GM20431 (cell line): ENCODE measurements at regions not wholly inside any gene's neighbourhood (a gene's known extent, or its start where the extent isn't known, plus 50 kb on each side); places are given as distances from the start of the nearest gene placed in this dataset.

Source experiments
- in situ Hi-C: fragments of 300-500 bp; cut with MseI, MboI; formaldehyde crosslinking; loops from one replicate; pipeline ENCODE4 v1.15.0; 2020; ENCODE audit warnings: low sequenced_read_pairs; ENCODE audit not compliant: unreplicated experiment

GRCh38 chr12:40551466-40551865 is 140.8 kb upstream of the CNTN1 start:
- in situ Hi-C loops = no loop called here

DNA sequence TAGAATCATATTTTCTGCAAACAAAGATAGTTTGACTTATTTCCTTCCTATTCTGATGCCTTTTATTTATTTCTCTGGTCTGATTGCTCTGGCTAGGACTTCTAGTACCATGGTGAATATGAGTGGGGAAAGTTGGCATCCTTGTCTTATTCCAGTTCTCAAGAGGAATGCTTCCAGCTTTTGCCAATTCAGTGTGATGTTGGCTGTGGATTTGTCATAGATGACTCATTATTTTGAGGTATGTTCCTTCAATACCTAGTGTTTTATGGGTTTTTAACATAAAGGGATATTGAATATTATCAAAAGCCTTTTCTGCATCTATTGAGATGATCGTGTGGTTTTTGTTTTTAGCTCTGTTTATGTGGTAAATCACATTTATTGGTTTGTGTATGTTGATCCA is 139.4 kb upstream of the CNTN1 start:
- in situ Hi-C loops = no loop called here

DNA sequence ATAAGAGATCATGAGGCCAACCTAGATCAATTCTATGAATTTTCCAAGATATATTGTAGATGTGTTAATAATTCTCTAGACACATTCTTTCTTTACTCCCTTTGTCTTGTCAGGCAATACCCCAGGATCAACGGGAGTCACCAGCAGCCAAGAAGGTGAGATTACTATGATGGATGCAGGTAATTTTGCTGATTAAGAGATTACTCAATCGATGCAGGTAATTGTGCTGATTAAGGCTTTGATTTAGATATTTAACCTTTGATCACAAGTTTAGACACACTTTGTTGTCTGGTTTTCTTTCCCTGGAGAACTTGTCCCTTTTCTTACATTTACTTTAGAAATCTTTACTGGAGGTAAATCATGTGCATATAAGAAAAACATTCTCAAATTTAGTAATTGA is 134.3 kb upstream of the CNTN1 start:
- in situ Hi-C loops = no loop called here

DNA sequence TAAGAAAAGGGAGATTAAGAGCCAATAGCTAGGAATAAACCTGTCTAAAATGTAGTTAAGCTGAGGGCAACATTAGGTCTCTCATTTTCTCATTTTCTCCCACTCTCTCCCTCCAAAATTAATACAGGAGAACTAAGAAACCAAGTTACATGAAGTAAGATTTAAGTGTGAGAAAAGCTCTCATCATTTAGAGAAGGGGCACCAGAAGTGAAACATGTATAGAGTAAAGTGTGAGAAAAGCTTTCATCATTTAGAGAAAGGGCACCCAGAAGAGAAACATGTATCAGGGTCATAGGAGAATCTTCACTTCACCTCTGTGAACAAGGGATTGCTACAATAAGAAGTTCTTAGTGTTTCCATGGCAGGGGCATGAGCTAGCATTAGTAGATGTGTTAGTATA is 132.4 kb upstream of the CNTN1 start:
- in situ Hi-C loops = no loop called here

- in situ Hi-C loops = no loop called here
Measured at GRCh38 chr12:40560848-40561247, 131.4 kb upstream of the CNTN1 start.

GRCh38 chr12:40561395-40561966 is 130.8 kb upstream of the CNTN1 start:
- in situ Hi-C loops = no loop called here

DNA sequence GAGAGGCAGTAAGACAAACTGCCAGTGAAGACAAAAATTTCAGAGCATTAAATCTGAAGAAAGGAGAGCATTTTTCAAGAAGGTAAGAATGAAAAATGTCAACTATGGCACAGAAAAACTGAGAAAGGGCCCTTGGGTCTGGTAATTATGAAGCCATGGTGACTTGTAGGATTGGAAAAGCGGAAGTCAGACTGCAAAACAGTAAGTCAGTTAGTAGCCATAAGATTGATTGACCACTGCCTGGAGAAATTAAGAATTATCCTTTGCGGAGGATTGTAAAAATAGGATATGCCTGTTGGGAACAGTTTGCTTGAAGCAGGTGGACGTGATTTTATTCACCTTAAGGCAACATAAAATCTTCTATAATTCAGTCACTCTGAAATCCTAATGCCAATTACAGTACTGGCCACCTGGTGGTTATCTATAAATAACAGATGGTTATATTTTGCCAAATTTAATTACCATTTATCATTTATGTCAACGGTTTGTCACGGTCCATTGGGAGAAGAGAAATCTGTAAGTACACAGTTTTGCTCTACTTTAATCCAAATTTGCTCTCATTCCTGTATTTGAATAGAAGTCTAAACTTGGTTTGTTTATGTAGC is 127.1 kb upstream of the CNTN1 start:
- in situ Hi-C loops = no loop called here

DNA sequence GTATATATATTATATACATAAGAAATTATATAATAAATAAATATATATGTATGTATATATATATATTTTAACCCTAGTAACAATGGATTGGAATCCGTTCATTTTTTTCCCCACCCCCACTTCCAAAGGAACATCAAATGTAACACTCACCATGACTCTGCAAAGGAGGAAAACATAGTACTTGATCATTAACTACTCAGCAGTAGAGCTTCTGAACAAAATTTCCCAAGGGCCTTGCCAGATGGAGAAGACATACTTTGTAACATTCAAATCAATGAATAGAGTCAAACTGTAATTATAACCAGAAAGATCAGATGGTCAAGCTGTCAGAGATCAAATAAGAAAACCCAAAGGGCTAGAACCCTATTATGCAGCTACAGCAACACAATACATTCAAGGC is 126.0 kb upstream of the CNTN1 start:
- in situ Hi-C loops = no loop called here

DNA sequence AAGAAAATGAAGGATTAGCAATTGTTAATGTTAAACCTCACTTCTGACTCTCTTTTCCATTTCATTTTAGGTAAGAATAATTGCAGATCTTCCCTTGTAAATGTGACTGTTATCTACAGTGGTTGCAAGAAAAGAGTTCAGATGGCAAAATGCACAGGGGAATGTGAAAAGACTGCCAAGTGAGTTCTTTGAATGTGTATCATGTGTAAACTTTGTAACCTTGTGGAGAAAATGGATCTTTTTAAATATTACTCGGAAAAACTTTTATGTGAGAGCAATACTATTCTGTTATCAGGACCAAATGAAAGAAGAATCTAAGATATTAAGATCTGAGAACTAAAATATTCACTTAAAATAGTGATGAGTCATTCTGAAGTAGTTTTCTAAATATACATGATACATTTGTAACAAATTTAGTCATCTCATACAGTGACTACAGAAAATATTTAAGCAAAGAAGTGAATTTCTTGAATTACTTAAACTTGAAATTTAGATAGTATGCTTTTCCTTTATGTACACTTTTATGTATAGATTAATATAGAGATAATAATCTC is 122.5 kb upstream of the CNTN1 start:
- in situ Hi-C loops = no loop called here

DNA sequence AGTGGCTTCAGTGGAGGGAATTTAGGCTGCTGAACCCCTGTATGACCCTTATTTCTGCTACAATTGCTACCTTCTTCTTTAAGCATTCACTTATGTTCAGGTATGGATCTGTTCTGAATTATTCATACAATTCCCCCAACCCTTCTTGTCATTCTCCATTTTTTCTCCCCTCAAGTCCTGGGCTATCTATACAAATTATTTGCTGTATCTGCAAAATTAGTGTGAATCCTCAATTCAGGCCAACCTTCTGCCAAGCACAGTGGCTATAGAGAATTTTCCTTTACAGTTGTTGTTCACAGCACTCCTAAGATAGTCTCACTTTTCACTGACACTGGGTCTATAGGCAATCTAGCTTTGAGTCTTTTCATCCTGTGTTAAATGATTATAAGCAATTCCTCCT is 119.2 kb upstream of the CNTN1 start:
- in situ Hi-C loops = no loop called here

GRCh38 chr12:40575987-40576386 is 116.3 kb upstream of the CNTN1 start:
- in situ Hi-C loops = no loop called here

DNA sequence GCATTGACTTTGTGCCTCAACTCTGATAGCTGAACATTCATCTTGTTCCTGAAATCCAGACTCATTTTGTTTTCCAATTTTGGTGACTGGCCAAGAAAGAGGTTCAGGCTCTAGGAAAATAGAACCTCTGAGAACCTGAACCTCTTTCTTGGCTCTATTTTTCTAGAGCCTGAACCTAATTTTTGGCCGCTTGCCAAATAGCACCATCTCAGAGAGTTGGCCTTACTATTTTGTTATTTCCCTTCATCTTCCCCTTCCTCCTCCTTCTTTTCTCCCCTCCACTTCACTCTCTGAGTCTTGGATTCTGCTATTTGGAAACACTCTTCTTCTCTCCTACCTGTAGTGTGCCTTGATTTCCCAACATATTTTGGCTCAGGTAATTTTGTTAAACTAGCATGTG is 114.4 kb upstream of the CNTN1 start:
- in situ Hi-C loops = no loop called here

DNA sequence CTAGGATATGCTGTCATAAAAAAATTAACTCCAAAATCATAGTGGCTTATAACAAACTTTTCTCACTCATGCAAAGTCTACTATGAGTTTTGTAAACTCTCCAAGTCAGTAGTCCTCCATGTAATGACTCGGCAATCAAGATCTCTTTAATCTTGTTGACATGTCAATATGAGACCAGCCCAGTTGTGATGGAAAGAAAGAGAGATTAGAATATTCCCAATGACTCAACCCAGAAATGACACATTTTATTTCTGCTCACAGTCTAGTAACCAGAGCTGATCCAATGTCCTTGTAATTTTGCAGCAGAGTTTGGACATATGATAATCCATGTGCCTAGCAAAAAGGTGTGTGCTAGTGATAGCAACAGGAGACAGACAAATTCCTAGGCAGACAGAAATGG is 112.6 kb upstream of the CNTN1 start:
- in situ Hi-C loops = no loop called here

GRCh38 chr12:40580346-40580745 is 111.9 kb upstream of the CNTN1 start:
- in situ Hi-C loops = no loop called here

- in situ Hi-C loops = no loop called here
Measured at GRCh38 chr12:40581889-40582288, 110.3 kb upstream of the CNTN1 start.

GRCh38 chr12:40583743-40584142 is 108.5 kb upstream of the CNTN1 start:
- in situ Hi-C loops = no loop called here

DNA sequence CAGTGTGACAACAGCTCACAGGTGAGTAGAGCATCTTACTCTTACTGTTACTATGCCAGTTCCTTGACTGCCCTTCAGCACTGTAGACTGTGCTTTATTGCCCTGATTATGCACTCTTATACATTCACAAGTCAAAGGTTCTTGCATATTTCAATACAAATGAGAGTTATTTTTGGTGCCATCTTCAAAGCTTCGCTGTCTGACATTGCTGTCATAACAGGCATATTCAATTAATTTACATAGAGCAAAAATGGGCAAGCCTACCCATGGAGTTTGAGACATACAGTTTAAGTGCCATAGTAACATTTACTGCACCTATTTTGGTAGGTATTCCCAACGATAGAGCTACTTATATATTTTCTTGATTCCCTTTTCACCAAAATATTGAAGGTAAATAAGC is 107.5 kb upstream of the CNTN1 start:
- in situ Hi-C loops = no loop called here

DNA sequence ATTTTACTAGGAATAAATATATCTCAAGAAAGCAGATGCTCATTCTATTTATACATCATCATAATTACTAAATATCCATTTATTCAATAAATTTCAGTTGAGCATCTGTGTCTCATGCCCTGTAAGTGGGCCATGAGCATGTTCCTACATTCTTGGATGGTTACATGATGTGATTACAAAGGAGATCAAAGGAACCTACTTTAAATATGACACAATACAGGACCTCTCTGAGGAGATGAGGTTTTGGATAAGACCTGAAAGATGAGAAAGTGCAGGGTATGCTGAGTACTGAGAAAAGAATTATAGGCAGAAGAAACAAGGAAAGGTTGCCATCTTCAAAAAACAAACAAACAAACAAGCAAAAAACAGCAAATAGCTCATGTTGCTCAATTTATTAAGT is 105.4 kb upstream of the CNTN1 start:
- in situ Hi-C loops = no loop called here

- in situ Hi-C loops = no loop called here
Measured at GRCh38 chr12:40587421-40587820, 104.8 kb upstream of the CNTN1 start.

GRCh38 chr12:40587970-40588369 is 104.3 kb upstream of the CNTN1 start:
- in situ Hi-C loops = no loop called here

GRCh38 chr12:40597133-40597532 is 95.1 kb upstream of the CNTN1 start:
- in situ Hi-C loops = no loop called here

DNA sequence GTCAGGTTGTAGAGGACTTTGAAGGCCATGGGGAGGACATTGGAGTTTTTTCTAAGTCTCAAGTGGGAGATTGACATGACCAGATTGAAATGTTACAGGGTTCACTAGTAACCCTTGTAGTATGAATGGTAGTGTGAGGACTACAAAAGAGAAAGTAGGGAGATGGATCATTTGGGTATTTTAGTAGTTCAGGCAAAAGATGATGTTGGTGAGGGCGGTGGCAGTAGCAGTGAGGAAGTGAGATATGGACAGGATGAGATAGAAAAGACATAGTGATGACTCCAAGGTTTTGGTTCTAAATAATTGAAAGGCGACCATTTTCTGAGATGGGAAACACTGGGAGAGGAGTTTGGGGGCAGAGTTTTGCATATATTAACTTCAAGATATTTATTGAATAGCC is 94.2 kb upstream of the CNTN1 start:
- in situ Hi-C loops = no loop called here
